Type B pancreatic cell (in vitro differentiated cells): ENCODE measurements at regions not wholly inside any gene's neighbourhood (a gene's known extent, or its start where the extent isn't known, plus 50 kb on each side); places are given as distances from the start of the nearest gene placed in this dataset.

ENCODE experiments used
- DNase-seq: peaks from one replicate; pipeline ENCODE4 v3.0.0; 2021; ENCODE audit warnings: mixed read lengths; ENCODE audit not compliant: unreplicated experiment; ENCODE audit errors: extremely low spot score
- H3K27ac Mint-ChIP-seq: 2 replicates; pipeline ENCODE4 v1.8.0; 2021; ENCODE audit warnings: mild to moderate bottlenecking, mixed read lengths
- H3K27me3 Mint-ChIP-seq: 2 replicates; pipeline ENCODE4 v1.8.0; 2021; ENCODE audit warnings: mixed read lengths
- H3K36me3 Mint-ChIP-seq: 2 replicates; pipeline ENCODE4 v1.8.0; 2021; ENCODE audit warnings: mixed read lengths
- H3K4me1 Mint-ChIP-seq: one replicate; pipeline ENCODE4 v1.8.0; 2021; ENCODE audit warnings: mixed read lengths; ENCODE audit not compliant: unreplicated experiment
- H3K4me3 Mint-ChIP-seq: 2 replicates; pipeline ENCODE4 v1.8.0; 2021; ENCODE audit warnings: mild to moderate bottlenecking, mixed read lengths
- H3K9me3 Mint-ChIP-seq: 2 replicates; pipeline ENCODE4 v1.8.0; 2021; ENCODE audit warnings: mixed read lengths
- CTCF ChIP-seq: fragments of 200-600 bp; sonication (generic); conservative IDR thresholded peaks from 2 replicates; pipeline ENCODE4 v1.5.0; 2021; ENCODE audit warnings: antibody characterized with exemption, mild to moderate bottlenecking

- no peak overlapping the region for H3K27ac Mint-ChIP-seq
- TF ChIP-seq CTCF = no peak
These were observed 144.6 kb downstream of the SOX3 start for GRCh38 chrX:140360284-140360683.

GRCh38 chrX:140355922-140356321 lies 148.9 kb downstream of the SOX3 start:
- H3K9me3 Mint-ChIP-seq = no peaks in the 10 kb centered on the region
- H3K36me3 Mint-ChIP-seq = no peaks in the 10 kb centered on the region
- H3K27me3 Mint-ChIP-seq = peaks cover 35% of the 10 kb centered on the region
- no peak overlapping the region for H3K27ac Mint-ChIP-seq
- no peak overlapping the region for H3K4me3 Mint-ChIP-seq
- H3K4me1 Mint-ChIP-seq = no peaks in the 10 kb centered on the region
- TF ChIP-seq CTCF = no peak
- DNase-seq = no peak

More at GRCh38 chrX:140360284-140360683, 144.6 kb downstream of the SOX3 start:
- Mint-ChIP-seq H3K9me3 (no peaks in the 10 kb centered on the region), H3K36me3 (no peaks in the 10 kb centered on the region), H3K27me3 (peaks cover 31% of the 10 kb centered on the region), H3K4me3 (no peak overlapping the region), H3K4me1 (no peaks in the 10 kb centered on the region)
- no peak for DNase-seq

- H3K4me1 Mint-ChIP-seq = no peaks in the 10 kb centered on the region
- H3K27me3 Mint-ChIP-seq = peaks cover 31% of the 10 kb centered on the region
- no peak for TF ChIP-seq CTCF
- H3K36me3 Mint-ChIP-seq = no peaks in the 10 kb centered on the region
- H3K9me3 Mint-ChIP-seq = no peaks in the 10 kb centered on the region
- no peak for DNase-seq
- no peak overlapping the region for H3K4me3 Mint-ChIP-seq
- no peak overlapping the region for H3K27ac Mint-ChIP-seq
These were observed 149.4 kb downstream of the SOX3 start for GRCh38 chrX:140355429-140355828.

GRCh38 chrX:140354431-140355120 lies 150.3 kb downstream of the SOX3 start:
- Mint-ChIP-seq H3K4me1 (no peaks in the 10 kb centered on the region), H3K36me3 (no peaks in the 10 kb centered on the region), H3K9me3 (no peaks in the 10 kb centered on the region), H3K27me3 (peaks cover 36% of the 10 kb centered on the region), H3K4me3 (no peak overlapping the region), H3K27ac (no peak overlapping the region)
- no peak for DNase-seq
- TF ChIP-seq CTCF = no peak

- H3K4me3 Mint-ChIP-seq = no peak overlapping the region
- no peak for DNase-seq
- no peak overlapping the region for H3K27ac Mint-ChIP-seq
- peaks cover 8% of the 10 kb centered on the region for H3K27me3 Mint-ChIP-seq
- H3K9me3 Mint-ChIP-seq = no peaks in the 10 kb centered on the region
- TF ChIP-seq CTCF = no peak
- no peaks in the 10 kb centered on the region for H3K36me3 Mint-ChIP-seq
- H3K4me1 Mint-ChIP-seq = no peaks in the 10 kb centered on the region
These were observed 158.1 kb downstream of the SOX3 start for GRCh38 chrX:140346729-140347128.
